IPS DF 6.9 (cell line): ENCODE measurements at regions not wholly inside any gene's neighbourhood (a gene's known extent, or its start where the extent isn't known, plus 50 kb on each side); places are given as distances from the start of the nearest gene placed in this dataset.

Experiments
- DNase-seq: peaks from one replicate; pipeline ENCODE4 v3.0.0-alpha.2; 2013; ENCODE audit warnings: low read depth, low spot score
- H3K27ac ChIP-seq: one replicate; pipeline ENCODE4 v1.5.1; 2013; ENCODE audit warnings: low read length, control low read depth
- H3K27me3 ChIP-seq: 2 replicates; pipeline ENCODE4 v1.6.1; 2013; ENCODE audit warnings: mild to moderate bottlenecking, low read length; ENCODE audit not compliant: control insufficient read depth, insufficient read depth
- H3K36me3 ChIP-seq: 2 replicates; pipeline ENCODE4 v1.6.1; 2013; ENCODE audit warnings: low read length; ENCODE audit not compliant: control insufficient read depth, insufficient read depth
- H3K4me1 ChIP-seq: 2 replicates; pipeline ENCODE4 v1.6.1; 2013; ENCODE audit warnings: low read length; ENCODE audit not compliant: control insufficient read depth, insufficient read depth
- H3K4me3 ChIP-seq: 2 replicates; pipeline ENCODE4 v1.5.1; 2013; ENCODE audit warnings: mild to moderate bottlenecking, low read length
- H3K9me3 ChIP-seq: 2 replicates; pipeline ENCODE4 v1.6.1; 2013; ENCODE audit warnings: low read length, inconsistent platforms; ENCODE audit not compliant: control insufficient read depth, insufficient read depth
- WGBS: extraction: QIAGEN DNeasy Blood & Tissue Kit; methylation state at CpG from one replicate; pipeline ENCODE4 v1.1.7; 2013; ENCODE audit warnings: mixed read lengths, missing lambda C conversion rate; ENCODE audit not compliant: insufficient read length, insufficient coverage; 5-methylcytosine and 5-hydroxymethylcytosine counted together

- Histone ChIP-seq H3K27ac (no peak overlapping the region), H3K4me1 (no peaks in the 10 kb centered on the region), H3K27me3 (no peaks in the 10 kb centered on the region), H3K4me3 (no peak overlapping the region), H3K9me3 (peaks cover 40% of the 10 kb centered on the region), H3K36me3 (no peaks in the 10 kb centered on the region)
- no peak for DNase-seq
- WGBS = no CpG with 5 or more reads among the region's 9 CpGs
Measured at GRCh38 chr22:47606426-47606825, 844.0 kb downstream of the TBC1D22A start.

- Histone ChIP-seq H3K36me3 (no peaks in the 10 kb centered on the region), H3K4me3 (no peak overlapping the region), H3K4me1 (no peaks in the 10 kb centered on the region), H3K27me3 (no peaks in the 10 kb centered on the region), H3K27ac (no peak overlapping the region), H3K9me3 (peaks cover 45% of the 10 kb centered on the region)
- no CpG with 5 or more reads among the region's 5 CpGs for WGBS
- no peak for DNase-seq
Measured at GRCh38 chr22:47605886-47606285, 843.4 kb downstream of the TBC1D22A start.

GRCh38 chr22:47605441-47605840 lies 843.0 kb downstream of the TBC1D22A start:
- Histone ChIP-seq H3K9me3 (peaks cover 41% of the 10 kb centered on the region), H3K4me1 (no peaks in the 10 kb centered on the region), H3K4me3 (no peak overlapping the region), H3K27me3 (no peaks in the 10 kb centered on the region), H3K36me3 (no peaks in the 10 kb centered on the region), H3K27ac (no peak overlapping the region)
- DNase-seq = no peak
- no CpG with 5 or more reads among the region's 15 CpGs for WGBS

GRCh38 chr22:47604563-47604962 lies 842.1 kb downstream of the TBC1D22A start:
- Histone ChIP-seq H3K36me3 (no peaks in the 10 kb centered on the region), H3K4me3 (no peak overlapping the region), H3K4me1 (no peaks in the 10 kb centered on the region), H3K9me3 (peaks cover 38% of the 10 kb centered on the region), H3K27me3 (no peaks in the 10 kb centered on the region), H3K27ac (no peak overlapping the region)
- DNase-seq = no peak
- no CpG with 5 or more reads among the region's 3 CpGs for WGBS

- no peaks in the 10 kb centered on the region for H3K4me1 ChIP-seq
- no peaks in the 10 kb centered on the region for H3K36me3 ChIP-seq
- H3K27ac ChIP-seq = no peak overlapping the region
- H3K27me3 ChIP-seq = no peaks in the 10 kb centered on the region
- no peak overlapping the region for H3K4me3 ChIP-seq
- no peak for DNase-seq
- WGBS = no CpG with 5 or more reads among the region's 3 CpGs
- H3K9me3 ChIP-seq = peaks cover 33% of the 10 kb centered on the region
Measured at GRCh38 chr22:47602732-47603131, 840.3 kb downstream of the TBC1D22A start.

GRCh38 chr22:47601666-47602065 lies 839.2 kb downstream of the TBC1D22A start:
- no CpG with 5 or more reads among the region's 10 CpGs for WGBS

GRCh38 chr22:47600791-47601625 lies 838.6 kb downstream of the TBC1D22A start:
- Histone ChIP-seq H3K4me3 (no peak overlapping the region), H3K36me3 (no peaks in the 10 kb centered on the region), H3K9me3 (peaks cover 33% of the 10 kb centered on the region), H3K4me1 (no peaks in the 10 kb centered on the region), H3K27ac (no peak overlapping the region), H3K27me3 (no peaks in the 10 kb centered on the region)
- no CpG with 5 or more reads among the region's 16 CpGs for WGBS
- DNase-seq = no peak

More at GRCh38 chr22:47601666-47602065, 839.2 kb downstream of the TBC1D22A start:
- Histone ChIP-seq H3K4me3 (no peak overlapping the region), H3K36me3 (no peaks in the 10 kb centered on the region), H3K27ac (no peak overlapping the region), H3K9me3 (peaks cover 29% of the 10 kb centered on the region), H3K4me1 (no peaks in the 10 kb centered on the region), H3K27me3 (no peaks in the 10 kb centered on the region)
- no peak for DNase-seq

GRCh38 chr22:47600281-47600680 lies 837.8 kb downstream of the TBC1D22A start:
- no peaks in the 10 kb centered on the region for H3K27me3 ChIP-seq
- no CpG with 5 or more reads among the region's 11 CpGs for WGBS
- H3K27ac ChIP-seq = no peak overlapping the region
- no peaks in the 10 kb centered on the region for H3K4me1 ChIP-seq
- DNase-seq = no peak
- H3K9me3 ChIP-seq = peaks cover 27% of the 10 kb centered on the region
- no peak overlapping the region for H3K4me3 ChIP-seq
- no peaks in the 10 kb centered on the region for H3K36me3 ChIP-seq

GRCh38 chr22:47599753-47600152 lies 837.3 kb downstream of the TBC1D22A start:
- Histone ChIP-seq H3K36me3 (no peaks in the 10 kb centered on the region), H3K4me3 (no peak overlapping the region), H3K9me3 (peaks cover 32% of the 10 kb centered on the region), H3K27ac (no peak overlapping the region), H3K27me3 (no peaks in the 10 kb centered on the region), H3K4me1 (no peaks in the 10 kb centered on the region)
- no peak for DNase-seq
- whole genome bisulfite sequencing = no CpG with 5 or more reads among the region's 10 CpGs

GRCh38 chr22:47598864-47599263 lies 836.4 kb downstream of the TBC1D22A start:
- Histone ChIP-seq H3K4me1 (no peaks in the 10 kb centered on the region), H3K27ac (no peak overlapping the region), H3K27me3 (no peaks in the 10 kb centered on the region), H3K9me3 (peaks cover 34% of the 10 kb centered on the region), H3K4me3 (no peak overlapping the region), H3K36me3 (no peaks in the 10 kb centered on the region)
- no peak for DNase-seq
- WGBS = no CpG with 5 or more reads among the region's 6 CpGs

GRCh38 chr22:47597041-47597440 lies 834.6 kb downstream of the TBC1D22A start:
- Histone ChIP-seq H3K4me3 (no peak overlapping the region), H3K9me3 (peaks cover 37% of the 10 kb centered on the region), H3K27me3 (no peaks in the 10 kb centered on the region), H3K4me1 (no peaks in the 10 kb centered on the region), H3K36me3 (no peaks in the 10 kb centered on the region), H3K27ac (no peak overlapping the region)
- no peak for DNase-seq
- WGBS = no CpG with 5 or more reads among the region's 9 CpGs
